Vagina (tissue), 2 donors: ENCODE measurements at regions not wholly inside any gene's neighbourhood (a gene's known extent, or its start where the extent isn't known, plus 50 kb on each side); places are given as distances from the start of the nearest gene placed in this dataset.

Source experiments
- POLR2A ChIP-seq, 2 donors: fragments of 450-650 bp; IDR thresholded peaks; one replicate each; pipeline ENCODE4 v1.6.1; 2017; ENCODE audit warnings: antibody characterized with exemption in 2 of 2, mild to moderate bottlenecking in 2 of 2, moderate library complexity in 2 of 2
- POLR2AphosphoS5 ChIP-seq, 2 donors: sonication (generic); formaldehyde crosslinking; IDR thresholded peaks; one replicate each; pipeline ENCODE4 v1.9.0; 2017; ENCODE audit warnings: antibody characterized with exemption in 2 of 2, mild to moderate bottlenecking in 2 of 2, low read depth in 1 of 2; ENCODE audit not compliant: insufficient read depth in 1 of 2

GRCh38 chr5:156221816-156222215 lies 105.1 kb upstream of the SGCD start:
- TF ChIP-seq POLR2A (IDR thresholded peaks at IDR 0.05): no peak
- no peak for TF ChIP-seq POLR2AphosphoS5 (IDR thresholded peaks at IDR 0.05; ENCODE audit: insufficient read depth in 1 of 2, low read depth in 1 of 2)
